ENCODE measurements at regions not wholly inside any gene's neighbourhood (a gene's known extent, or its start where the extent isn't known, plus 50 kb on each side); places are given as distances from the start of the nearest gene placed in this dataset.

- no peak for TF ChIP-seq CTCF (IDR thresholded peaks at IDR 0.05)
- no peak for TF ChIP-seq POLR2A (IDR thresholded peaks at IDR 0.05)
These were observed 379.0 kb downstream of the EPHA7 start for GRCh38 chr6:93040375-93040774.

Measured in upper lobe of left lung (tissue), 4 donors.